ENCODE measurements at regions not wholly inside any gene's neighbourhood (a gene's known extent, or its start where the extent isn't known, plus 50 kb on each side); places are given as distances from the start of the nearest gene placed in this dataset.

DNA sequence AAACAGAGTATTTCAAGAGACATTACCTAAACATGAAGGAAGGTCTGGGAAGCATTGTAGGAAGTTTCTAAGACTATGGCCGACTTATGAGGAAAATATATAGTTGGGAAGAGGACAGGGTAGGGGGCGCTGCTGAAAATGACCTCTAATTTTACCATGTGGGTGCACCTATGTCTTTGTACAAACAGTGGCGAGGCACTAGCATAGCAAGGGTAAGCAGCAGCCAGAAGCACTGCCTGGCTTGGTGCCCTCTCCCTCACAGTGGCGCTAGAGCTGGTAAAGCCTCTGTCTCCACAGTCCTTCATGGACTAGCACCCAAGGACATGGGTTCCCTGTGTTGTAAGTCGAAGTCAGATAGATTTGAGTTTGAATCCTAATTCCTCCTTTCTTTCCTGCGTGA is 461.2 kb downstream of the INHBA start:
- no peak for DNase-seq (ENCODE audit: low read depth in 2 of 2)

DNA sequence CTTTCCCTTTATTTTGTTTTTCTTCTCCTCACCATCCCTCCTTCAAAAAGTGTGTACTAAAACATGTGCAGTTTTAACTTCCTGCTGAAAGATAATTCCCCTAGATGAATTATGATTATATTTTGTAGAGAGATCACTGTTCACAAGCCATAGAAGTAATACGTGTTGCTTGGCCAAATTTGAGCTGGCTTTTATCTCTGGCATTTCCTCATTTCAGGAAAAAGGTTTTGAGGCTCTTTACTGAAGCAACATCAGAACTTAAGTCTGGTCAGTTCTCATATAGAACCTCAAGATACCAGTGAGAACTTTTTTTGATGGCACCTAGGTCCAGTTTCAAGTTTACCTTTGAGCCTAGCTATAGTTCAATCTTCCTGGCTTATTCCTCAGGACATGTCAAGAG is 463.3 kb downstream of the INHBA start:
- no peak for DNase-seq (ENCODE audit: low read depth in 2 of 2)

GRCh38 chr7:41238851-41239331 is 464.0 kb downstream of the INHBA start:
- no peak for DNase-seq (ENCODE audit: low read depth in 2 of 2)

DNA sequence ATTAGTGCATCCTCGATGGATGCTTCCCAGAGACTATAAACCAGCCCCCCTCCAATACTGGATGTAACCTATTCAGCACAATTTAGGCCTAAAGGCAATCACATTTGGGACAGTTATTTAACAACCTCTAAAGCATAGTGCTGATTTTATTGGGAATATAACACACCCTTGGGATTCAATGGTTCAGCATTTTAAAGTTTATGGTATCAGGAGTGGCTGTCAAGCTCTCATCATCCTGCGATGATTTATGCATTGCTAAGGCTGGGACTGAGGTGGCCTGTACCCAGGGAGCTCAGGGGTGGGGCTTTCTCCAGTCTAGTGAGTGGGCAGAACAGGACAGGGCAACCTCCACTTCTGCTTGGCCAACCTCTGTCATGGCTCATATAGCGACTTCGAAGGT is 464.9 kb downstream of the INHBA start:
- DNase-seq (ENCODE audit: low read depth in 2 of 2): no peak

DNA sequence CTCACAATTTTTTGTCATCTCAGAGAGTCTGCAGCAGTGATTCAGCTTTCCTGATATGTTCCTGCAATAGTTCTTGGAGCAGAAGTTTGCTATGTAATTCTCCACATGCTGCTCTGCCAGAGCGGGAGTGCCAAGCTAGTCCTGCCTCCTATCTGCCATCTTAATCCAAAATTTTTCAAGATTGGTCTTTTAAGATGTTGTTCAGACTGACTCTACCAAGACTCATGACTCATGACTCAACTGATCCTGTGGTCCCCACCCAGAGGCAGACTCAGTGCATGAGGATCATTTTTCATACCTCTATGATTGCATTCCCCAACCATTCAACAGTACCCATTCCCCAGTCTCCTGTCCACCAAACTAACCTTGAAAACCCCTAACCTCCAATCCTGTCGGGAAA is 470.8 kb downstream of the INHBA start:
- DNase-seq (ENCODE audit: low read depth in 2 of 2): no peak

GRCh38 chr7:41224063-41224763 is 478.7 kb downstream of the INHBA start:
- no peak for DNase-seq (ENCODE audit: low read depth in 2 of 2)

DNA sequence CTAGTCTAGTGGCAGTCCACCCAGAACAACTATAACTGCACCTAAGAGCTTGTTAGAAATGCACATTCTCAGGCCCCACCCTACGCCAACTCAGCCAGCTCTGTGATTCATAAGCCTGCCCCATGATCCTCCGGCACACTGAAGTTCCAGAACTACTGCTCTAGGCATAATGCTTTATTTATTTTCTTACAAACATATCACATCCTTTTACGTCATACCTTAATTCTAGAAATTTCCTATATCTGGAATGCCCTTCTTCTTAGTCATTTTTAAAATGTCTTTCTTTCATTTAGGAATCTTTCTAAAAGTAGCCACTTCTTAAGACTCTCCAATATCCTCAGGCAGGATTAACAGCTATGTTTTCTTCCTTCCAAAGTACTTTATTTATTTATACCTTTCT is 480.1 kb downstream of the INHBA start:
- DNase-seq (ENCODE audit: low read depth in 2 of 2): no peak

DNA sequence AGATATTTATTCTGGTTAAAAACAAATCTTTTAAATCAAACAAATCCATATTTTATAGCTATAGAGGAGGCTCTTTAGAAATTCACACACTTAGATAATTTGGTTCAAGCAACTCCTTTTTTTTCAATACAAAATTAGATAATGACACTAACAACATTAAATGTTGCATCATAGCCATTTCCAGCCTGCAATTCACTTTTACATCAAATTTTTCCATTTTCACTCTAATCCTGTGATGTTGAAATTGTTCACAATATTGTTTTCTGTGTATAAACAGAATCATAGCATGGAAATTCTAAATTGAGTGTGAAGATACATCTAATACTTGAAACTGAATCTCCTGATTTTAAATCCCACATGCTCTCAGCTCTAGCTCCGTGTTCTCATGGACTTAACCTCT is 482.6 kb downstream of the INHBA start:
- DNase-seq (ENCODE audit: low read depth in 2 of 2): no peak

DNA sequence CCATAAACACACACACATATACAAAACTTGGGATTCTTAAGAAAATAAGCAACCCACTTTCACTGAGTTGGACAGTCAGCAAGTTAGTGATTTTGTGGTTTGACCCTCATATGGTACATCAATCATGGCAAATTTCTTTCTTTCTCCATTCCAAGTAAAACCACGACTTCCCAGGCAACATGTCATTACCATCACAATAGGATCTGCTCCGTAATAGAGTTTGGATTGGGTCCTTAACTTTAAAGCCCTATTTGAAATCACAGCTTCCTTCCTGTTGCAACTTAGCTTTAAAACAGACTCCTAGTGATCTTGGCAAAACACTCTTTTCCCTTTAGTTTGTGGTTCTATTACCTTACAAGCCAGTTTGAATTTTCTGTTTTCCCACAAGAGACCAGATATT is 483.6 kb downstream of the INHBA start:
- DNase-seq (ENCODE audit: low read depth in 2 of 2): no peak

GRCh38 chr7:41217306-41217705 is 485.6 kb downstream of the INHBA start:
- no peak for DNase-seq (ENCODE audit: low read depth in 2 of 2)

- DNase-seq (ENCODE audit: low read depth in 2 of 2): no peak
These were observed 495.7 kb downstream of the INHBA start for GRCh38 chr7:41207141-41207540.

DNA sequence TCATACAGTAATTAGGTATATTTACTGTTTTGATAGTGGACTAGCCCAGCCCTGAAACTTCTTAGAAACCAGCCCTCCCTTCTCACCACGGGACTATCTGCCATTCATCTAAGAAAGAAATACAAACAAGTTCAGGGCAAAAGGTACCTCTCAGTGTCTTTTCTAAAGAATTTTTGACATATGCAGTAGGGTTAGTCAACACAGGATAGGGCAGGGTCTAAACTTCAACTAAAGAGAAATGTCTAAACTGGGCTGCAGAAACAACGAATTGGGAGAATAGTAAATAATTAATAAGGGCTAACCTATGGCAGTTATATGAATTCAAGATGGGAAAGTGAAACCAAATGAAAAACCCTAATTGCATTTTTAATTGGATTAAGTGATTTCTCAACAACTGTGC is 496.6 kb downstream of the INHBA start:
- no peak for DNase-seq (ENCODE audit: low read depth in 2 of 2)

- DNase-seq (ENCODE audit: low read depth in 2 of 2): no peak
These were observed 497.3 kb downstream of the INHBA start for GRCh38 chr7:41205600-41205999.

DNA sequence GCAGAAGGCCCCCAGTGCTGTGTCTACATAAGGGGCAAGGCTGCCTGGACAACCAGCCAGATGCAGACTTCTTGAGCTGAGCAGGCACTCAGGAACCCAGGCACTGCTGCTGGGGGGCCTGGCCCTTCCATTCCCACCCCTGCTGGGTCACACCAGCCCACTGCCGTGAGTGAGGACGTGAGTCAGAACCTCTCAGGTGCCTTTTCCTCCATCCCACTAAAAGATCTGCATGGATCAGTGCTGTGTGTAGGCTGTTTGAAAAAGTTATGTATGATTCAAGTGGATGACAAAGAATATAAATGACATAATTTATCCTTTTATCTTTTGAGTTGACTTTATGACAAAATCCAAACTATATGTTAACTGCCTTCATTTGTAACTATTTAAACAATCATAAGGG is 499.3 kb downstream of the INHBA start:
- no peak for DNase-seq (ENCODE audit: low read depth in 2 of 2)

DNA sequence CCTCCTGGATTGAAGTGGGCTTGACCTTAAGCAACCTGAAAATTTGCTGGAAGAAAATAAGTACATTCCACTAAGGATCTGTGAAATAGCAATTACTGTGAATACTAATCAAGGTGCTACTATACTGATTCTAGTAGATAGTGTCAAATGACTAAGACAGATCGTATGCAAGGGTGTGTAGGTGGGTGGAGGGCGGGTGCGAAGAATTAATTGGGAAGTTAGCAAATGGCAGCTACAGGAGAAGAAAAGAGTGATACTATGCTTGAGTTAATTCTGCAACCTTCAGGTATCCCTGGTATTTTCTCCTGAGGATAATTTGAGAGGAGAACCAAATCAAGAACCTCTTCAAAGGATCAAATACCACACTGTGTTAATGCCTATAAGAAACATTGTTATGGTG is 501.9 kb downstream of the INHBA start:
- DNase-seq (ENCODE audit: low read depth in 2 of 2): no peak

DNA sequence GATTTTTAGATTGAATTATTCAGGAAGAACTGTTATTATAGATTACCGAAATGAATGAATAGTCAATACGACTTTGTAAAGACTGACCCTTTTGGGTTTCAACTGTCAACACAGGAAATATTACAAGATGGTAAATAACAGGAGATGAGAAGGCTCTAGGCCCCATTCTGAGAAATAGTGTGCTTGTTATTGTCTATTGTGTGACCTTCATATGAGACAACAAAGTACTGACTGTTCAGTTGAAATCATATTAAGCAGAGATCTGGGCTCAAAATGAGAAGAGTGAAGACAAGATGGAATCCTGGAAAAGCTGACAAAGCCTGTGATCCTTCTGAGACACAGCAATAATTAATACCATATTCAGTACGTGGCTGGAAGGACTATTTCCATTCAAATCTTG is 503.8 kb downstream of the INHBA start:
- no peak for DNase-seq (ENCODE audit: low read depth in 2 of 2)

DNA sequence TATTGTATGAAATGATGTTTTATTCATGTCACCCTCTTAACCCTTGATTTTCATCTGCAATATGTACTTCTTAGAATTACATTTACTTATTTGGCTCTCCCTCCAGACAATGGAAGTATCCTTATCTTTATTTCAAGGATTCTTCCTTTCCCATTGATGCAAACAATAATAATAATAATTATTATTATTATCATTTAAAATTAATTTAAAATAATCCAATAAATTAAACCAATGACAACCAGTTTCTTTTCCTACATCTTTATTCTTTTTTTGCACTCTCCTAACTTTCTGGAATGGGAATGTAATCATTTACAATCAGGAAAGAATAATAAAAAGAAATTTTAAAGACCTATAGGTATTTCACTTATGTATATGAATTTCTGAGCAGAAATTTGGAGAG is 504.4 kb downstream of the INHBA start:
- no peak for DNase-seq (ENCODE audit: low read depth in 2 of 2)

- DNase-seq (ENCODE audit: low read depth in 2 of 2): no peak
These were observed 505.1 kb downstream of the INHBA start for GRCh38 chr7:41197769-41198168.

- DNase-seq (ENCODE audit: low read depth in 2 of 2): no peak
These were observed 509.1 kb downstream of the INHBA start for GRCh38 chr7:41193738-41194282.

- no peak for DNase-seq (ENCODE audit: low read depth in 2 of 2)
These were observed 512.3 kb downstream of the INHBA start for GRCh38 chr7:41190581-41190980.

DNA sequence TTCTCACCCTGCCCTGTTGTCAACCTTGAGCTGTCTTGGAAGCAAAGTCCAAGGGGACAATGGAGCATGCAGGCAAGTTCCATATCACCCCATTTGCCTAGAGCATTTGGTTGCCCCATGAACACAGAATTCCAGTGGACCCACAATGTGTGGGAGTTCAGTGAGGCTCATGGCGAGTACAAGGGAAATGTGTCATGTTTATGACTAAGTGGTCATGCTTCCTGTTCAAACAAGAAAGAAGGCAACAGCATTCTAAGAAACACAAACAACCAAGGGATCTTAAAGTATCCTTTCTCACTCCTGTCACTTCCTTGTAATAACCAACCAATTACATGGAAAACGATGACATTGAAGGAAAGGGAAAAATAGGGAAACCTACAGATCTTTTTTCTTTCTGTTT is 513.0 kb downstream of the INHBA start:
- DNase-seq (ENCODE audit: low read depth in 2 of 2): no peak

DNA sequence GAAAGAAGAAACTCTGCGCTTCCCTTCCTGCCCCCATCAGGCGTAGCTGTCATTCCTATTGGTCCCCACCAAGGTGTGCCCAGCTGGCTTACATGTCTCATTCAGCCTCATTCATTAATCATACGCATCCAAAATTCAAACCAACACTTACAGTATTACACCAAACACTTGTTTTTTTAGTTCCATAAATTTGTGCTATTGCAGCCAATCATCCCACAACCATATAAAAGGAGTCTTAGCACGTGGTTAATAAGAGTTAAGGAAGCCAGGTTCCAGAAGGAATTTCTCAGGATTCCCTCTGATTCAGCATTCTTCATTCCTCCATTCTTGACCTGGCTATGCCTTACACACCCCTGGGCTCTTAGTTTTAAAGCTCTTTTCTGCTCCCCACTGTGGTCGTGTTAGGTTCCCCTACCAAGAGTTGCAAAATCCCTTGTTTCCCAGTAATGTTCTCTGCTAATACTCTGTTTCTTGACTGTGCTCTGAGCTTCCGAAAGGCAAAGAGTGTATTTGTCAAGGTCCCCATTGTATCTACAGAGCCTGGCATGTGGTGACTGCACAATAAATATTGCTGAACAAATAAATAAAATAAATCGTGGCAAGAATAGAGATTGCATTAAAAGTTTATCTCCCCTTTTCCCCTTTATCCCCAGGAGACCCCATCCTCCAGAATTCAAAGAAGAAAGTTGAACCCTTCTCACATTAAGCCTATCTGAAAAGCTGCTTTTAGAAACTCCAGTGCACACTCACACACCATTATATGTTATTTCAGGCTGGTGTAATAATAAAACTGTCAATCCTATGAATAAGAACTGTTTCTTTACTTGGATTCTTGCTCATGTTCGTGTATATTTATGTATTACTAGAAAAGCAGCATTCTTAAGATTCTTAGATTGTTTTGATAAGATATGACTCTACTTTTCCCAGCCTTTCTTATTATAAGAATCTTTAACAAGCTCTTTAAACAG is 514.4 kb downstream of the INHBA start:
- no peak for DNase-seq (ENCODE audit: low read depth in 2 of 2)

GRCh38 chr7:41187322-41187721 is 515.6 kb downstream of the INHBA start:
- DNase-seq (ENCODE audit: low read depth in 2 of 2): no peak

Data from activated CD4-positive, alpha-beta T cell treated with anti-CD3 and anti-CD28 coated beads for 24 hours (primary cell).